ENCODE measurements at regions not wholly inside any gene's neighbourhood (a gene's known extent, or its start where the extent isn't known, plus 50 kb on each side); places are given as distances from the start of the nearest gene placed in this dataset.

DNA sequence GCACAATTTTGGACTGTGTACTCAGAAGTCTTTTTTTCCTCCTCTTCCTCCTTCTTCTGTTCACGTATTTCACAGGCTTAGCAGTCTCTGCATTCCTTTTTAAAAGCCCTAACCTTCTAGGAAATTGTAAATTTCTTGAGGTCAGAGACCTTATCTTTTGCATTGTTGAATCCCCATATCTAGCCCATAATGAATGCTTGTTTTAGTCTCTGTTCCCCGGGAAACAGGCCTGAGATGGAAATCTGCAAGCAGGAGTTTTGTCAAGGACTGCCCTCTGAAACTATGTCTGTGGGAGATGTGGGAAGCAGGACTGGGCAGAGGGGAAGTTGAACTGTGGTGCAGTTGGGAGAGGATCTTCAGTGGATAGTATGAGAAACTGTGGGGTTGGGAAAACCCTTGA is 272.2 kb upstream of the DAB1 start:
- Histone ChIP-seq H3K27ac (ENCODE audit: low read depth, low read length) (no peak overlapping the region), H3K9me3 (ENCODE audit: control insufficient read depth in 1 of 2, insufficient read depth in 1 of 2, low read depth in 1 of 2, low read length in 2 of 2) (no peaks in the 10 kb centered on the region), H3K9me2 (ENCODE audit: insufficient read depth) (no peaks in the 10 kb centered on the region), H3K4me3 (replicated peaks in 1 of 2; ENCODE audit: low read depth in 1 of 2, low read length in 2 of 2) (no peak overlapping the region), H4K20me1 (ENCODE audit: insufficient read depth) (no peaks in the 10 kb centered on the region), H3K9ac (ENCODE audit: low read length) (no peak overlapping the region), H3K79me2 (ENCODE audit: insufficient read depth, low read length) (no peaks in the 10 kb centered on the region), H3K4me2 (ENCODE audit: low read length) (no peak overlapping the region), H2AFZ (ENCODE audit: low read depth, low read length, poor library complexity, severe bottlenecking) (no peak overlapping the region), H3K36me3 (ENCODE audit: control insufficient read depth in 1 of 2, insufficient read depth in 2 of 2, low read length in 2 of 2) (no peaks in the 10 kb centered on the region), H3K27me3 (ENCODE audit: insufficient read depth, low read length) (no peaks in the 10 kb centered on the region), H3K4me1 (ENCODE audit: control insufficient read depth in 1 of 2, insufficient read depth in 2 of 2, low read length in 2 of 2) (no peaks in the 10 kb centered on the region)
- TF ChIP-seq ZNF274 (IDR thresholded peaks at IDR 0.05; ENCODE audit: low read depth, low read length) (no peak), CEBPB (IDR thresholded peaks at IDR 0.05; ENCODE audit: low read depth) (no peak), POLR2A (IDR thresholded peaks at IDR 0.05; ENCODE audit: borderline replicate concordance, extremely low read depth, insufficient read depth, insufficient read length) (no peak), RAD21 (IDR thresholded peaks at IDR 0.05; ENCODE audit: low read depth) (no peak), JUND (IDR thresholded peaks at IDR 0.05) (no peak), ZFX (IDR thresholded peaks at IDR 0.05) (no peak), POLR2AphosphoS5 (IDR thresholded peaks at IDR 0.05; ENCODE audit: low read depth, low read length) (no peak), TCF7L2 (IDR thresholded peaks at IDR 0.05; ENCODE audit: borderline replicate concordance, extremely low read depth, insufficient read depth, insufficient read length) (no peak), MAX (IDR thresholded peaks at IDR 0.05) (no peak), CBX3 (IDR thresholded peaks at IDR 0.05; ENCODE audit: low read depth) (no peak), EZH2 (IDR thresholded peaks at IDR 0.05) (no peak), SRF (IDR thresholded peaks at IDR 0.05; ENCODE audit: low read depth) (no peak), EZH2phosphoT487 (IDR thresholded peaks at IDR 0.05; ENCODE audit: borderline replicate concordance) (no peak), EGR1 (IDR thresholded peaks at IDR 0.05; ENCODE audit: low read depth) (no peak)
- TF ChIP-seq, protein P1, sequence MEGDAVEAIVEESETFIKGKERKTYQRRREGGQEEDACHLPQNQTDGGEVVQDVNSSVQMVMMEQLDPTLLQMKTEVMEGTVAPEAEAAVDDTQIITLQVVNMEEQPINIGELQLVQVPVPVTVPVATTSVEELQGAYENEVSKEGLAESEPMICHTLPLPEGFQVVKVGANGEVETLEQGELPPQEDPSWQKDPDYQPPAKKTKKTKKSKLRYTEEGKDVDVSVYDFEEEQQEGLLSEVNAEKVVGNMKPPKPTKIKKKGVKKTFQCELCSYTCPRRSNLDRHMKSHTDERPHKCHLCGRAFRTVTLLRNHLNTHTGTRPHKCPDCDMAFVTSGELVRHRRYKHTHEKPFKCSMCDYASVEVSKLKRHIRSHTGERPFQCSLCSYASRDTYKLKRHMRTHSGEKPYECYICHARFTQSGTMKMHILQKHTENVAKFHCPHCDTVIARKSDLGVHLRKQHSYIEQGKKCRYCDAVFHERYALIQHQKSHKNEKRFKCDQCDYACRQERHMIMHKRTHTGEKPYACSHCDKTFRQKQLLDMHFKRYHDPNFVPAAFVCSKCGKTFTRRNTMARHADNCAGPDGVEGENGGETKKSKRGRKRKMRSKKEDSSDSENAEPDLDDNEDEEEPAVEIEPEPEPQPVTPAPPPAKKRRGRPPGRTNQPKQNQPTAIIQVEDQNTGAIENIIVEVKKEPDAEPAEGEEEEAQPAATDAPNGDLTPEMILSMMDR (IDR thresholded peaks at IDR 0.05 in 2 of 3, conservative IDR thresholded peaks at IDR 0.05 in 1 of 3; ENCODE audit: borderline replicate concordance in 1 of 3, insufficient read depth in 1 of 3, low read depth in 2 of 3, low read length in 2 of 3) = no peak
- TF ChIP-seq, protein P2, sequence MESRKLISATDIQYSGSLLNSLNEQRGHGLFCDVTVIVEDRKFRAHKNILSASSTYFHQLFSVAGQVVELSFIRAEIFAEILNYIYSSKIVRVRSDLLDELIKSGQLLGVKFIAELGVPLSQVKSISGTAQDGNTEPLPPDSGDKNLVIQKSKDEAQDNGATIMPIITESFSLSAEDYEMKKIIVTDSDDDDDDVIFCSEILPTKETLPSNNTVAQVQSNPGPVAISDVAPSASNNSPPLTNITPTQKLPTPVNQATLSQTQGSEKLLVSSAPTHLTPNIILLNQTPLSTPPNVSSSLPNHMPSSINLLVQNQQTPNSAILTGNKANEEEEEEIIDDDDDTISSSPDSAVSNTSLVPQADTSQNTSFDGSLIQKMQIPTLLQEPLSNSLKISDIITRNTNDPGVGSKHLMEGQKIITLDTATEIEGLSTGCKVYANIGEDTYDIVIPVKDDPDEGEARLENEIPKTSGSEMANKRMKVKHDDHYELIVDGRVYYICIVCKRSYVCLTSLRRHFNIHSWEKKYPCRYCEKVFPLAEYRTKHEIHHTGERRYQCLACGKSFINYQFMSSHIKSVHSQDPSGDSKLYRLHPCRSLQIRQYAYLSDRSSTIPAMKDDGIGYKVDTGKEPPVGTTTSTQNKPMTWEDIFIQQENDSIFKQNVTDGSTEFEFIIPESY (IDR thresholded peaks at IDR 0.05; ENCODE audit: extremely low read depth, insufficient replicate concordance, low read length) = no peak
- ChIA-PET POLR2A (no interaction called here), CTCF (no interaction called here), RAD21 (ENCODE audit: low non-redundant PET in 1 of 2, low total read pairs in 2 of 2, uncharacterized antibody in 2 of 2, unreplicated experiment in 2 of 2) (no interaction called here)
- ATAC-seq = no peak
- BruUV-seq (replicated peaks) = no TSS peak
- no peak for DNase-seq (ENCODE audit: low read depth, low spot score)
- intact Hi-C loops (cut with micrococcal nuclease) = no loop called here
